NCI-H748 (cell line): ENCODE measurements at regions not wholly inside any gene's neighbourhood (a gene's known extent, or its start where the extent isn't known, plus 50 kb on each side); places are given as distances from the start of the nearest gene placed in this dataset.
"Not testable (repeated sequence)": the region's sequence is repeated elsewhere in the genome, so short reads cannot be mapped to it uniquely, and the experiment has no call there.

Experiments used
- DNase-seq: peaks from one replicate; lab custom pipeline; 2025; ENCODE audit not compliant: unreplicated experiment; lab: John Stamatoyannopoulos, UW

DNA sequence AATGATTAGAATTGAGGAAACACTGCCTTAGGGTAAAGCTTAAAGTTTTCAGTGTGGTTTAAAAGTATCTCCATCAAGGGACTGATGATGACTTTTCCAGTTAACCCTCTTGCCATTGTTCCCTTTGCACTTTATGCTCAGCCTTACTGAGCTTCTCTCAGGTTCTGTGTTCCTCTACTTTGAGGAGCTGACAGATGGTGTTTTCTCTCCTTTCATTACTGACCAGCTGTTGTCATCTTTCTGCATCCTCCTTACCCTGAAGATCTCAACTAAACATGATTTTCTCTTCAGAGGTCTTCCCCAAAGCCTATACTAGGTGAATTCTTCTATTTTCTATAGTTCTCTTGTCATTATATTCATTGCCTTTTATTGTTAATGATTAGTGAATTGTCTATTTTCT, 475.6 kb upstream of the SYNCRIP start:
- DNase-seq: no peak

DNA sequence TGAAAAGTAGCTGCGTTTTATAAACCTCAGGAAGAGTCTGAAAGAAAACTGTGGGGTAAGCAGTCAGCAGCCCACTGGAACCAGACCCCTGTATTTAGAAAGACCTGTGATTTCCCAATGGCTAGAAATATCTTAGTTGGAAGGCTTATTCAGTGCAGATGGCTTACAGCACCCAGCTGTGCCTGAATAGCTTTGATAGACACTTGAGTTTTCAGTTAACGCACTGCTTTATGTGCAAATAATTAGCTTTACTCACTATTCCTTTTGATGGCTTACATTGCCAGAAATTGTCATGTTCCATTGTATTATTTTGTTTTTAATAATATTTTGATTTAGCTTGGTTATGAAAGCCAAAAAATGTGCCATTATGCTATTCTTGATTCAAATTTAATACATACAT, 465.3 kb upstream of the SYNCRIP start:
- peak; percentile 79 for DNase-seq

DNA sequence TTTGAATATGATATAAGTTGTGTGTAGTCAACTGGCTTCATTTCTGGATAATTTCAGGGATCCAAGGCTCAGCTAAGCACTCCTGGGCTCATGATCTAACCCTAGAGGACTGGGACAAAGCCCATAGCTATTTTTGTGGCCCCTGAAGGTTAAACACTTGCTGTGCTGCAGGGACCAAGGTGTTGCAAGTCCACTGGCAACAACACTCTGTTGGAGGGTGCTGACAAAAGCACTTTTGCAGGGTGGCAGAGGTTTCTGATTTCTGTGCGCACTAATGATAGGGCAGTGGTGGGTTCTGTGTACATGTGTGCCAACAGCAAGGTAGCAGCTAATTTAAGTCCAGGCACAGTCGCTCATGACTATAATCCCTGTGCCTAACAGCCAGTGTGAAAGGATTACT, 445.3 kb upstream of the SYNCRIP start:
- DNase-seq: no peak

DNA sequence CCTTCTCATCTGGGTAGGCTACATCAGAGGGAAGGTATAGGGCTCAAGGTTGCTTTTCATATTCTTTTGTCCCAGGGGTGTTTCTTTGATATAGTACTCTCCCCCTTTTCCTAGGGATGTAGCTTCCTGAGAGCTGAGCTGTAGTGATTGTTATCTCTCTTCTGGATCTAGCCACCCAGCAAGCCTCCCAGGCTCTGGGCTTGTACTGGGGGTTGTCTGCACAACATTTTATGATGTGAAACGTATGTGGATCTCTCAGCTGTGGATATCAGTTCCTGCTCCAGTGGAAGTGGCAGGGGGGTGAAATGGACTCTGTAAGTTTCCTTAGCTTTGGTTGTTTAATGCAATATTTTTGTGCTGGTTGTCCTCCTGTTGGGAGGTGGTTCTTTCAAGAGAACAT, 437.3 kb upstream of the SYNCRIP start:
- DNase-seq: no peak

DNA sequence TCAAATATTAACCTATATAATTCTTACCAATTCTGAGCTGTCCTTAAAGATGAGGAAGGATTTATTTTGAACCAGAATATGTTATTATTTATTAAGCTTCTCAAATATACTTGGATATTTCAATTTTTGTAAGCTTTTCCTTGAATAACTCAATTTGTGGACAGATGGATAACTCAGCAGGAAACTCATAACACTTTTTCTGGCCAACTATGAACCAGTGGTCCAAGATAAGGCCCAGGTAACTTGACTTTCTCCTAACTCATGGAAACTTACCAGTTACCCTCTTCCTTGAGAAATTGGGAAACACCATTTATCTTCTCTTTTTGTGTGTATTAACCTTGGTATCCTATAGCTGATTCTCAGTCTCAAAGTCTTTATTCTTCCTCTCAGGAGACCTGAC, 427.5 kb upstream of the SYNCRIP start:
- DNase-seq: no peak

DNA sequence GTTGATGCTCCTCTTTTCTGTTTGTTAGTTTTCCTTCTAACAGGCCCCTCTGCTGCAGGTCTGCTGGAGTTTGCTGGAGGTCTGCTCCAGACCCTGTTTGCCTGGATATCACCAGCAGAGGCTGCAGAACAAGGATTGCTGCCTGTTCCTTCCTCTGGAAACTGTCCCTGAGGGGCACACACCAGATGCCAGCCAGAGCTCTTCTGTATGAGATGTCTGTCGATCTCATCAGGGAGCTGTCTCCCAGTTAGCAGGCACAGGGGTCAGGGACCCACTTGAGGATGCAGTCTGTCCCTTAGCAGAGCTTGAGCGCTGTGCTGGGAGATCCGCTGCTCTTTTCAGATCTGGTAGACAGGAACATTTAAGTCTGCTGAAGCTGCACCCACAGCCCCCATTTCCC, 422.3 kb upstream of the SYNCRIP start:
- not testable (repeated sequence) for DNase-seq

DNA sequence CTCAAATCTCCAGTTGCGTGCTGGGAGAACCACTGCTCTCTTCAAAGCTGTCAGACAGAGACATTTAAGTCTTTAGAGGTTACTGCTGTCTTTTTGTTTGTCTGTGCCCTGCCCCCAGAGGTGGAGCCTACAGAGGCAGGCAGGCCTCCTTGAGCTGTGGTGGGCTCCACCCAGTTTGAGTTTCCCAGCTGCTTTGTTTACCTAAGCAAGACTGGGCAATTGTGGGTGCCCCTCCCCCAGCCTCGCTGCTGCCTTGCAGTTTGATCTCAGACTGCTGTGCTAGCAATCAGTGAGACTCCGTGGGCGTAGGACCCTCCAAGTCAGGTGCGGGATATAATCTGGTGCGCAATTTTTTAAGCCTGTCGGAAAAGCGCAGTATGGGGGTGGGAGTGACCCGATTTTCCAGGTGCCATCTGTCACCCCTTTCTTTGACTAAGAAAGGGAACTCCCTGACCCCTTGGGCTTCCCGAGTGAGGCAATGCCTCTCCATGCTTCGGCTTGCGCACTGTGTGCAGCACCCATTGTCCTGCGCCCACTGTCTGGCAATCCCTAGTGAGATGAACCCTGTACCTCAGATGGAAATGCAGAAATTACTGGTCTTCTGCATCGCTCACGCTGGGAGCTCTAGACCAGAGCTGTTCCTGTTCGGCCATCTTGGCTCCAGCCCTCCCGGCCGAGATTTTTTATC, 414.8 kb upstream of the SYNCRIP start:
- peak; percentile 75 for DNase-seq

DNA sequence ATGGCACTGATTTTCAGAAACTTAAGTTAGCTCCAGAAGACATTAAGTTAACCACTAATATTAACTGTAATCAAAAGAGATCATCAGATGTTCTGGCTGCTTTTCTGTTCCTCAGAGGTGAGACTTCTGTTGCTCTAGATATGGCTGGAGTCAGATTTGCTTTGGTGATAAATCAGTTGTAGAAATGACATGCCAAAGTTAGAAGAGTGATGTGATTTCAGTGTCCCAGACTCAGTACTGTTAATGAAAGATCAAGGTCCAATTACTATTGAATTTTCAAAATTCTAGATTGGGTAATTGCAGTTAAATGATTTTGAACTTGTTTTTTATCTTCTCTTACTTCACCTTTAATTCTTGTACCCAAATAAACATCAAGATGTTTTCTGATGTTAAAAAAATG, 402.4 kb upstream of the SYNCRIP start:
- no peak for DNase-seq

DNA sequence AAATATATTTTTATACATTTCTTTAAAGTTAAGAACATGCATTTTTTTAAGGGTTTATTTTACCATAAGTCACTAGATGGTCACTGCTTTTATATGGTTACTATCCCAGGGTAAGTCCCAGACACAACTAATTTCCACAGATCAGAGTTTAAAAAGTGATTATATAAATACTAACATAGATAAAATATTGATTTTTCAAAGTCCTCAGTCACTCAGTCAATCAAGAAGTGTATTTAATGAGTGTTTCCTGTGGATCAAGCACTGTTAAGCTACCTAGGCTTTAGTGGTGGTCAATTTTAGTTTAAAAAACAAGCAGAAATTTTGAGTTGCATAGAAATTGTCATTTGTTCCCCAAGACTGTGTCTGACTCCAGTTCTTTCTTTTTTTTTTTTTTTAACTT, 399.5 kb upstream of the SYNCRIP start:
- DNase-seq: no peak

DNA sequence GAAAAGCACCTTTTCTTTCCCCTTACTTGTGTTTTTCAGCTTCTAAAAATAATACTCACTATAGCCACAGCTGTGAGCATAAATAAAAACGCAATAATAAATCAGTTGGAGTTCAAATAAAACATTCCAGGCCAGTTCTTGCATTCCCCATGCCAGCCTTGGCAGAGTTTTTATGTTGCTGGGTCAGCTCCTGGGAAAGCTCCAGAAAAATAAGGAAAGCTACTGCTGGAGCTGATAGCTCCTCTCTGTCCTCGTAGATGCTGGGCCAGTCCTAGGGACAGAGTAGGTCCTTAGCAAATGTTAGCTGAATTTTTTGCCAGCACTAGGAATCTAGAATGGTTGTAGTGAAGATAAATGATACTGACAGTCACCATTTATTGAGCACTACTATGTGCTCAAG, 389.0 kb upstream of the SYNCRIP start:
- DNase-seq: no peak

DNA sequence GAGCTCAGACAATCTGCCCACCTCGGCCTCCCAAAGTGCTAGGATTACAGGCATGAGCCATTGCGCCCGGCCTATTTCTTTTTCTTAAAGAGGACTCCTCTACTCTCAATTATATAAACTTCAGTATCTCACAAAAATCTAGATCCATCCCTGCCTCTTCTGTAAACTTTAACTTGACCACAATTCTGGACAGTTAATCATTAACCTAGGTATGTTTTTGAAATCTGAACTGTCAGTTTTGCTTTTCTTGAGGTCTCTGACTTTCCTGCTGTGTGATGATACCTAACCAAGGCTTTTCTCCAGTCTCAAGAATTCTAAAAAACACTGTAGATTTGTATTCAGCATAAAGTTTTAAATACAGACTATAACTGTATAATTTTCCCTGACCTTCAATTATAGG, 388.2 kb upstream of the SYNCRIP start:
- no peak for DNase-seq

DNA sequence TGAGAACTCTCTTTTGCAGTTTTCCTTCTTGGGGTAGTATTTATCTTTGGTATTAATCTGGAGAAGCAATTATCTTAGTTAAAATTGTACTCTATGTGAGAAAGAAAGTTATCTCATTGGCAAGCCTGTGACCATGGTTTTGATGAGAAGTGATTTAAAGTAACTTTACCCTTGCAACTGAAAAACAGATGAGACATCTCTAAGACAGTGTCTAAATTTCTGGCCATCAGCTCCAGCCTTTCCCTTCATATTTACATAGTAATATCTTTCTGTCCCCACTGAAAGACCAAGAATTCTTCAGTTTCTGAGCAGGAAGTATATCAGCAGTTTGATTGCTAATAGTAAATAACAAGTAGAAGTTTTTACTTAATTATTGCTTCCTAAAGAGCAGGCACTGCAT, 386.1 kb upstream of the SYNCRIP start:
- no peak for DNase-seq

DNA sequence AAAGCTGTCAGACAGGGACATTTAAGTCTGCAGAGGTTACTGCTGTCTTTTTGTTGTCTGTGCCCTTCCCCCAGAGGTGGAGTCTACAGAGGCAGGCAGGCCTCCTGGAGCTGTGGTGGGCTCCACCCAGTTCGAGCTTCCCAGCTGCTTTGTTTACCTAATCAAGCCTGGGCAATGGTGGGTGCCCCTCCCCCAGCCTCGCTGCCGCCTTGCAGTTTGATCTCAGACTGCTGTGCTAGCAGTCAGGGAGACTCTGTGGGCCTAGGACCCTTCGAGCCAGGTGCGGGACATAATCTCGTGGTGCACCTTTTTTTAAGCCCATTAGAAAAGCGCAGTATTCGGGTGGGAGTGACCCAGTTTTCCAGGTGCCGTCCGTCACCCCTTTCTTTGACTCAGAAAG, 384.2 kb upstream of the SYNCRIP start:
- not testable (repeated sequence) for DNase-seq

DNA sequence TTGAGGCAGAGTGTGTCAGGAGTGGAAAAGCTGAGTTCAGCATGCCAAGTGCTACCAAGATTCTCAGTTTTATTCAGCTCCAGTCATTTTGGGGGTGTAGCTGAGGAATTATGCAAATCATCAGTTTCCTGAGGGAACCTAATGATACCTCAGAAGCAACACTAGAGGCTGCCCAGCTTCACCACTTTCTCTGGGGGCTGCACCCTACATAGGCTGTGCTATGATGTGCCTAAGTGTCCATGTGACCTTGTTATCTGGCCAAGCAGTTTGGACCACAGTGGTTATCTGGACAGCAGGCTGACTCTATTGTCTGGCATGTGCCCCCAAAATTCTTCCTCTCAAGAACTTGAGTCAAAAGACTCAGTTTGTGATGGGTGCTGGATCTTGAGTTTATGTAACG, 374.6 kb upstream of the SYNCRIP start:
- no peak for DNase-seq

DNA sequence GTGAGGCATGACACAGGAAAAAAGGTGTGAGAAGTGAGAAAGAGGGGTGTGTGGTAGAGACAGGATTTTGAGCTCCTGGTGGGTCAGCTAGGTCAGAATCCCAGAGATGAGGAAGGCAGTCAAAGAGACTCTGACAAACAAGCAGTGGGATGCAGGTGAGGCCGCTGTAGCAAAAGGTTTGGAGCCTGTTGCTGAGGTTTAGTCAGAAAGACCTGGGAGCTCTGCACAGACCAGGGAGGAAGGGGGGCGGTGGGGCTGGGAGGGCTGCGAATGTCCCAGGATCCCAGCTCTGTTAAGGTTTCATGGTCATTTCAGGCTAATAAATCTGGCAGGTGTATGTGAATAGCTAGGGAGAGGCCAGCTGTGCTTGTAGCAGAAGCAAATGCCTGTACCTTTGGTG, 373.9 kb upstream of the SYNCRIP start:
- DNase-seq: no peak

DNA sequence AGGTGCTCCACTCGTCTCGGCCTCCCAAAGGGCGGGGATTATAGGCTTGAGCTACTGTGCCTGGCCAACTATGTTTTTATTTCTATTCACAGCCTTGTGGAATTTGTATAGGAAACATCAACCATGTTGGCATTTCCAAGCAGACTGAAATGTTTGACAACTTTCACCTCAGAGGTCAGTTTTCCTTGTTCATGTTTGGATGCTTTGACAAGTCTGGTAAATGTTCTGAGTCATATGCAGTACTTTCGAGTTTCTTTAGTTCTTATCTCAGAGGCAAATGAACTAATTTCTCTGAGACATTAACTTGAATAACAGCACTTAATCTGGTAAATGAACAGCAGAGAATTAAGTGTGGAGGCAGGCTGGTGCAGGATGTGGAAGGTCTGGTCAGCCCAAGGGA, 373.4 kb upstream of the SYNCRIP start:
- DNase-seq: no peak

DNA sequence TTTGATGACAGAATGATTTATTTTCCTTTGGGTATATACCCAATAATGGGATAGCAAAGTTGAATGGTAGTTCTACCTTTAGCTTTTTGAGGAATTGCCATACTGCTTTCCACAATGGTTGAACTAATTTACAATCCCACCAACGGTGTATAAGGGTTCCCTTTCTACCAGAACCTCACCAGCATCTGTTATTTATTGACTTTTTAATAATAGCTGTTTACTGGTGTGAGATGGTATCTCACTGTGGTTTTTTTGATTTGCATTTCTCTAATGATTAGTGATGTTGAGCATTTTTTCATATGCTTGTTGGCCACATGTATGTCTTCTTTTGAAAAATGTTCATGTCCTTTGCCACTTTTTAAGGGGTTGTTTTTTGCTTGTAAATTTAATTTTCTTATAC, 370.3 kb upstream of the SYNCRIP start:
- DNase-seq: not testable (repeated sequence)

DNA sequence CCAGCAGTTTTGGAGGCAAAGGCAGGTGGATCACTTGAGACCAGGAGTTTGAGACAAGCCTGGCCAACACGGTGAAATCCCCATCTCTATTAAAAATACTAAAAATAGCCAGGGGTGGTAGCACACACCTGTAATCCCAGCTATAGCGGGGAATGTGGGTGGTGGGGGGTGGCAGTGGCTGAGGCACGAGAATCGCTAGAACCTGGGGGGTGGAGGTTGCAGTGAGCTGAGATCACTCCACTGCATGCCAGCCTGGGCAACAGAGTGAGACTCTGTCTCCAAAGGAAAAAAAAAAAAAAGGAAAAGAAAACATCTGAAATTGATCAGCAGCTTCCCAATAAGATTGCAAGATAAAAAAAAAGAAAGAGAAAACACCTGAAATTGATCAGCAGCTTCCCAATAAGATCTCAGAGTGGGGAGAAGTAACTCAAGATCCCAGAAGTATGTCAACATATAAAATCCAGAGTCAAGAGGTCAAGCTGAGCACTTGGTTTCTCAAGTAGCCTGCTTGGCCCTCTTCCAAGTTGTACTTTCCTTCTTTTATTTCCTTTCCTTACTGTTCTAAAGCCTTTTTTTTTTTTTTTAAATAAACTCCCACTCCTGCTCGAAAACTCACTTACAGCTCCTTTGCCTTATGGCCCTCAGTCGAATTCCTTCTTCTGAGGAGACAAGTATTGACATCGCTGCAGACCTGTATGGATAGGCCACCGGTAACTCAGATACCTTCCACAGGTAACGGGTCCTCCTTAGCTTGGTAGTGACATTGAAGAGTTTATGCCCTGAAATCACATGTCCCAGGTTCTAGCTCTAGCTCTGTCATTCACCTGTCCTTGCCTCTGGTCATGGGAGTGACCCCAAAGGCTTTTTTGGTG, 368.5 kb upstream of the SYNCRIP start:
- no peak for DNase-seq

DNA sequence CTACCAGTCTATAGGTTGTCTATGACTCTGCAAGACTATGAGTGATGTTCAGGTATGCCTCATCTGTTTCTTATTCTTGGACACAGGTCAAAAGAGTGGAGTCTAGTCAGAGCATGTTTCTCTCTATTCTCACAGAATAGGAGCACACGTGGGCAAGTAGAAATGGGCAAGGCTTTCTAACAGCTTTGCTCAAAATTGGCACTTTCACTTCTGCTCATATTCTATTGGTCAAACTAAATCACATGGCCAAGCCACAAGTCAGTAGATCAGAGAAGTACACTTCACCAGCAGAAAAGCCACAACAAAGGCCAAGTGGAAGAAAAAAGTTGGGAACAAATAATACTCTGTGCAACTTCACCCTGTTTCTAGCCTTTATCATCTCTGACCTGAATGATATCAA, 354.5 kb upstream of the SYNCRIP start:
- no peak for DNase-seq

DNA sequence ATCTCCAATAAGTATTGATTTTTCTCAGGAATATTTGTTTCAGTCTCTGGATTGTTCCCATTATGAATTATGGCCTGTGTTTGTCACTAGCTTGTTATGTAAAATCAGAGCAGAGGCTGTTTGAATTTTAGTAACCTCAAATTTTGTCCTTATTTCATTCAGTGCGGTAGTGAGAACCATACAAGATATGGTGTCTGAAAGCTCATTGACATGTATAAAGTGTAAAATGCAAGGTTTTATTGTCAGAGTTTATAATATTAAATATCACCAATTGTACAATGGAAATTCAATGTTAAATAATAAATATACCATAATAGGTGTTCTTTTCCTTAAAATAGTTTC, 353.3 kb upstream of the SYNCRIP start:
- no peak for DNase-seq

DNA sequence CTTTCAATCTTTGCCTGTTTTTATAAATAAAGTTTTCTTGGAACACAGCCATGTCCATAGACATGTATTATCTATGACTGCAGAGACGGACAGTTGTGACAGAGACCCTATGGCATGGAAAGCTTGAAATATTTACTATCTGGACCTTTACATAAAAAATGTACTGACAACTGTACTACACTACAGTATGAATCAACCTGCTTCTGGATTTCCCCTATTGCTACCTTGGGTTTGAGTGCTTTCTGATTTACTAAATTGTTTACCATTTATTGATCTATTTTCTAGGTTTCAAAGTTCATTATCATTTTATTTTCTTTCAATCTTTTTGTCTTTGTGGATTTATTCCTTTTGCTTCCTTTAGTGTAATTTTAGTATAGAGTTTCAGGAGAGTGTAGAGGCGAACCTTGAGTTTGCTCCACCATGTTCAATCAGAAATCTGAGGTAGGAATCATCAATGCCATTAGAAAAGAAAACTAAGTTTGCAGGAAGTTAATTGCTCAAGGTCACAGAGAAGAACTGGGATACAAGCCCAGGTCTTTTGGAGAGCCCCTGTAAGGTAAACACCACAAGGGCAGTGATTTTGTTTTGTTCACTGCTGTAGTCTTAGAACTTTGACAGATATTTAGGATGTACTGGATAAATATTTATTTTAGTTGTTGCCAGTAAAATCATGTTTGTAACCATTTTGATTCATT, 352.8 kb upstream of the SYNCRIP start:
- no peak for DNase-seq

DNA sequence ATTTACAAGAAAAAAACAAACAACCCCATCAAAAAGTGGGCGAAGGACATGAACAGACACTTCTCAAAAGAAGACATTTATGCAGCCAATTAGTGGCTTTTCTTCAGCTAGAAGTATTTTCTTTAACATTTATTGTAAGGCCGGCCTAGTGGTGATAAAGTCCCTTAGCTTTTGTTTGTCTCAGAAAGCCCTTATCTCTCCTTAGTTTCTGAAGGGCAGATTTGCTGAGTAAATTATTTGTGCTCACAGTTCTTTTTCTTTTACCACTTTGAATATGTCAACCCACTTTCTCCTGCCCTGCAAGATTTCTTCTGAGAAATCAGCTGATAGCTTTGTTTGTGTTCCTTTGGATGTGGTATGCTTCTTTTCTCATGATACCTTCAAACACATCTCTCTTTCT, 344.0 kb upstream of the SYNCRIP start:
- DNase-seq: no peak
